HEK293 (cell line): ENCODE measurements at regions not wholly inside any gene's neighbourhood (a gene's known extent, or its start where the extent isn't known, plus 50 kb on each side); places are given as distances from the start of the nearest gene placed in this dataset.

Experiments used
- CTCF ChIA-PET: fragments of 350-600 bp; formaldehyde crosslinking; extraction: SDS; loops from one replicate; lab custom pipeline; 2021; ENCODE audit warnings: antibody characterized with exemption; lab: Yijun Ruan, JAX
- POLR2A ChIA-PET: fragments of 300-600 bp; formaldehyde crosslinking; extraction: SDS; loops from one replicate; lab custom pipeline; 2020; ENCODE audit warnings: antibody characterized with exemption, inconsistent platforms; lab: Yijun Ruan, JAX
- H3K27ac ChIP-seq: fragments of 200-500 bp; sonication (Bioruptor generic); 2 replicates; pipeline ENCODE4 v1.5.1; 2014; ENCODE audit warnings: low read depth, low read length, control low read depth, inconsistent platforms; ENCODE audit errors: extremely low read depth
- H3K36me3 ChIP-seq, 2 experiments: fragments of 200-500 bp in 1 of 2; sonication (Bioruptor generic) in 1 of 2; 1 replicate in 1 of 2; 2 replicates in 1 of 2; pipeline ENCODE4 v1.5.1; 2014 to 2017; ENCODE audit warnings: inconsistent platforms in 2 of 2, low read length in 2 of 2; ENCODE audit not compliant: control insufficient read depth in 2 of 2, insufficient read depth in 1 of 2
- H3K4me1 ChIP-seq: fragments of 200-500 bp; sonication (Bioruptor generic); 2 replicates; pipeline ENCODE4 v1.5.1; 2014; ENCODE audit warnings: mild to moderate bottlenecking, low read length, inconsistent platforms; ENCODE audit not compliant: control insufficient read depth, insufficient read depth
- H3K4me3 ChIP-seq: 2 replicates; pipeline ENCODE4 v1.5.1; 2011; ENCODE audit warnings: low read depth, mild to moderate bottlenecking, control low read depth, low read length, moderate library complexity
- H3K9me3 ChIP-seq: fragments of 200-500 bp; sonication (Bioruptor generic); 2 replicates; pipeline ENCODE4 v1.5.1; 2014; ENCODE audit warnings: low read depth, low read length, inconsistent platforms; ENCODE audit not compliant: control insufficient read depth, insufficient read depth
- BCL11B ChIP-seq: fragments of 450-650 bp; formaldehyde crosslinking; IDR thresholded peaks from 2 replicates; pipeline ENCODE4 v1.5.1; 2016; ENCODE audit warnings: low read depth, missing biosample characterization, missing genetic modification characterization
- INSM2 ChIP-seq: fragments of 450-650 bp; formaldehyde crosslinking; IDR thresholded peaks from 2 replicates; pipeline ENCODE4 v1.5.1; 2016; ENCODE audit warnings: missing biosample characterization, missing genetic modification characterization
- RBAK ChIP-seq: fragments of 450-650 bp; formaldehyde crosslinking; IDR thresholded peaks from 2 replicates; pipeline ENCODE4 v1.5.1; 2016; ENCODE audit warnings: missing biosample characterization, missing genetic modification characterization
- YY2 ChIP-seq: fragments of 450-650 bp; formaldehyde crosslinking; IDR thresholded peaks from 2 replicates; pipeline ENCODE4 v1.5.1; 2016; ENCODE audit warnings: missing biosample characterization, missing genetic modification characterization
- ZNF211 ChIP-seq: fragments of 450-650 bp; formaldehyde crosslinking; IDR thresholded peaks from 2 replicates; pipeline ENCODE4 v1.5.1; 2016; ENCODE audit warnings: low read depth, missing biosample characterization, missing genetic modification characterization
- ZNF26 ChIP-seq: fragments of 450-650 bp; formaldehyde crosslinking; IDR thresholded peaks from 2 replicates; pipeline ENCODE4 v1.5.1; 2016; ENCODE audit warnings: missing biosample characterization, missing genetic modification characterization
- ZNF274 ChIP-seq, 2 experiments: fragments of 200-500 bp in 1 of 2; fragments of 450-650 bp in 1 of 2; sonication (Bioruptor generic) in 1 of 2; formaldehyde crosslinking in 1 of 2; IDR thresholded peaks; 2 replicates each; pipeline versions ENCODE4 v1.5.1 to v1.6.1; 2014 to 2016; ENCODE audit warnings: borderline replicate concordance in 1 of 2, inconsistent platforms in 1 of 2, low read length in 1 of 2, missing biosample characterization in 1 of 2, missing genetic modification characterization in 1 of 2
- ZNF350 ChIP-seq: fragments of 450-650 bp; formaldehyde crosslinking; IDR thresholded peaks from 2 replicates; pipeline ENCODE4 v1.5.0; 2017; ENCODE audit warnings: missing biosample characterization, mild to moderate bottlenecking, missing genetic modification characterization
- ZNF423 ChIP-seq: fragments of 450-650 bp; formaldehyde crosslinking; IDR thresholded peaks from 2 replicates; pipeline ENCODE4 v1.5.1; 2016; ENCODE audit warnings: missing biosample characterization, missing genetic modification characterization
- ZNF571 ChIP-seq: fragments of 450-650 bp; formaldehyde crosslinking; IDR thresholded peaks from 2 replicates; pipeline ENCODE4 v1.5.0; 2017; ENCODE audit warnings: missing biosample characterization, missing genetic modification characterization
- ZNF707 ChIP-seq: fragments of 450-650 bp; formaldehyde crosslinking; IDR thresholded peaks from 2 replicates; pipeline ENCODE4 v1.5.1; 2016; ENCODE audit warnings: missing biosample characterization, missing genetic modification characterization
- ZNF768 ChIP-seq: fragments of 450-650 bp; formaldehyde crosslinking; IDR thresholded peaks from 2 replicates; pipeline ENCODE4 v1.5.1; 2018; ENCODE audit warnings: missing biosample characterization, mild to moderate bottlenecking, missing genetic modification characterization
- ZNF777 ChIP-seq: fragments of 450-650 bp; formaldehyde crosslinking; IDR thresholded peaks from 2 replicates; pipeline ENCODE4 v1.5.1; 2017; ENCODE audit warnings: missing biosample characterization, missing genetic modification characterization, borderline replicate concordance
- ZNF791 ChIP-seq: fragments of 450-650 bp; formaldehyde crosslinking; IDR thresholded peaks from 2 replicates; pipeline ENCODE4 v1.5.1; 2016; ENCODE audit warnings: missing biosample characterization, missing genetic modification characterization
- ZXDB ChIP-seq: fragments of 450-650 bp; formaldehyde crosslinking; IDR thresholded peaks from 2 replicates; pipeline ENCODE4 v1.5.1; 2016; ENCODE audit warnings: missing biosample characterization, missing genetic modification characterization
- TF ChIP-seq, protein P1 (sequence below): fragments of 450-650 bp; formaldehyde crosslinking; conservative IDR thresholded peaks from 2 replicates; pipeline ENCODE4 v1.5.1; 2016; ENCODE audit warnings: low read depth, missing biosample characterization, missing genetic modification characterization
- TF ChIP-seq, protein P2 (sequence below): fragments of 450-650 bp; formaldehyde crosslinking; IDR thresholded peaks from 2 replicates; pipeline ENCODE4 v1.5.1; 2017; ENCODE audit warnings: missing biosample characterization, missing genetic modification characterization
- TF ChIP-seq, protein P3 (sequence below): fragments of 450-650 bp; formaldehyde crosslinking; IDR thresholded peaks from 2 replicates; pipeline ENCODE4 v1.5.1; 2016; ENCODE audit warnings: missing biosample characterization, missing genetic modification characterization
- TF ChIP-seq, protein P4 (sequence below): fragments of 450-650 bp; formaldehyde crosslinking; IDR thresholded peaks from 2 replicates; pipeline ENCODE4 v1.5.1; 2016; ENCODE audit warnings: missing biosample characterization, missing genetic modification characterization
- TF ChIP-seq, protein P5 (sequence below): fragments of 450-650 bp; formaldehyde crosslinking; IDR thresholded peaks from 2 replicates; pipeline ENCODE4 v1.5.1; 2016; ENCODE audit warnings: missing biosample characterization, missing genetic modification characterization

DNA sequence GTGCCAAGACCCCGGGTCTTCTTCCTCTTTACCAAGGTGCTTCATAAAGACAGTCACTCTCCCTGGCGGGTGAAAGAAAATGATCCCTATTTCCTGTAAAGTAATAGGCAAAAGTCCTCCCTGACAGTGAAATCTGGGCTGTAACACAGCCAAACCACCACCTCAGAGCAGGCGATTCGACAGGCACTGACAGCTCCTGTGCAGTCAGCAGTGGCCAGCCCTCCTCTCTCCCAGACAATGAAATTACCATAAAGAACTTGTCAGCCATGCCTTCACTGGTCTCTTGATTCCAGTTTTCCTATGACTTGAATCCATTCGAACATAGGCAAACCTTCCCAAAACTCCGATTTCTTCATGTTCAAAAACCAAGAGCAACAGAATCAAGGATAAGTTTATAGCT, 492.2 kb upstream of the DAB1 start:
- Histone ChIP-seq H3K4me1 (no peaks in the 10 kb centered on the region), H3K9me3 (no peaks in the 10 kb centered on the region), H3K27ac (no peak overlapping the region), H3K36me3 (no peaks in the 10 kb centered on the region), H3K4me3 (no peak overlapping the region)
- ChIA-PET CTCF (interaction anchor here (0.7 kb wide), 1 partner anchor 144 kb away, joined by 3 read pairs; no protein-coding TSS in a partner anchor), POLR2A (no interaction called here)
- TF ChIP-seq, protein P1, sequence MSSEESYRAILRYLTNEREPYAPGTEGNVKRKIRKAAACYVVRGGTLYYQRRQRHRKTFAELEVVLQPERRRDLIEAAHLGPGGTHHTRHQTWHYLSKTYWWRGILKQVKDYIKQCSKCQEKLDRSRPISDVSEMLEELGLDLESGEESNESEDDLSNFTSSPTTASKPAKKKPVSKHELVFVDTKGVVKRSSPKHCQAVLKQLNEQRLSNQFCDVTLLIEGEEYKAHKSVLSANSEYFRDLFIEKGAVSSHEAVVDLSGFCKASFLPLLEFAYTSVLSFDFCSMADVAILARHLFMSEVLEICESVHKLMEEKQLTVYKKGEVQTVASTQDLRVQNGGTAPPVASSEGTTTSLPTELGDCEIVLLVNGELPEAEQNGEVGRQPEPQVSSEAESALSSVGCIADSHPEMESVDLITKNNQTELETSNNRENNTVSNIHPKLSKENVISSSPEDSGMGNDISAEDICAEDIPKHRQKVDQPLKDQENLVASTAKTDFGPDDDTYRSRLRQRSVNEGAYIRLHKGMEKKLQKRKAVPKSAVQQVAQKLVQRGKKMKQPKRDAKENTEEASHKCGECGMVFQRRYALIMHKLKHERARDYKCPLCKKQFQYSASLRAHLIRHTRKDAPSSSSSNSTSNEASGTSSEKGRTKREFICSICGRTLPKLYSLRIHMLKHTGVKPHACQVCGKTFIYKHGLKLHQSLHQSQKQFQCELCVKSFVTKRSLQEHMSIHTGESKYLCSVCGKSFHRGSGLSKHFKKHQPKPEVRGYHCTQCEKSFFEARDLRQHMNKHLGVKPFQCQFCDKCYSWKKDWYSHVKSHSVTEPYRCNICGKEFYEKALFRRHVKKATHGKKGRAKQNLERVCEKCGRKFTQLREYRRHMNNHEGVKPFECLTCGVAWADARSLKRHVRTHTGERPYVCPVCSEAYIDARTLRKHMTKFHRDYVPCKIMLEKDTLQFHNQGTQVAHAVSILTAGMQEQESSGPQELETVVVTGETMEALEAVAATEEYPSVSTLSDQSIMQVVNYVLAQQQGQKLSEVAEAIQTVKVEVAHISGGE (tag by site-specific recombination) = no peak
- TF ChIP-seq ZXDB (tag by site-specific recombination) (no peak), INSM2 (tag by site-specific recombination) (no peak), ZNF768 (no peak), YY2 (tag by site-specific recombination) (no peak), ZNF350 (tag by site-specific recombination) (no peak)
- TF ChIP-seq, protein P2, sequence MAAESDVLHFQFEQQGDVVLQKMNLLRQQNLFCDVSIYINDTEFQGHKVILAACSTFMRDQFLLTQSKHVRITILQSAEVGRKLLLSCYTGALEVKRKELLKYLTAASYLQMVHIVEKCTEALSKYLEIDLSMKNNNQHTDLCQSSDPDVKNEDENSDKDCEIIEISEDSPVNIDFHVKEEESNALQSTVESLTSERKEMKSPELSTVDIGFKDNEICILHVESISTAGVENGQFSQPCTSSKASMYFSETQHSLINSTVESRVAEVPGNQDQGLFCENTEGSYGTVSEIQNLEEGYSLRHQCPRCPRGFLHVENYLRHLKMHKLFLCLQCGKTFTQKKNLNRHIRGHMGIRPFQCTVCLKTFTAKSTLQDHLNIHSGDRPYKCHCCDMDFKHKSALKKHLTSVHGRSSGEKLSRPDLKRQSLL (tag by site-specific recombination) = no peak

- CTCF ChIA-PET = no interaction called here
- no peaks in the 10 kb centered on the region for H3K4me1 ChIP-seq
- H3K36me3 ChIP-seq = no peaks in the 10 kb centered on the region
- H3K4me3 ChIP-seq = no peak overlapping the region
- POLR2A ChIA-PET = no interaction called here
- H3K9me3 ChIP-seq = no peaks in the 10 kb centered on the region
- TF ChIP-seq ZNF571 (tag by site-specific recombination) = no peak
- TF ChIP-seq ZNF274 (IDR thresholded peaks at IDR 0.05; ENCODE audit: low read length) = no peak
- TF ChIP-seq ZNF274 (tag by site-specific recombination; IDR thresholded peaks at IDR 0.05; ENCODE audit: borderline replicate concordance) = no peak
- no peak for TF ChIP-seq BCL11B (tag by site-specific recombination)
- no peak for TF ChIP-seq ZNF791 (tag by site-specific recombination)
- TF ChIP-seq, all 188 proteins: peak for 0
- no peak overlapping the region for H3K27ac ChIP-seq
Observed at GRCh38 chr1:57911427-57911826, 487.6 kb upstream of the DAB1 start.

GRCh38 chr1:57910782-57911181, 486.9 kb upstream of the DAB1 start:
- CTCF ChIA-PET = interaction anchor here (0.6 kb wide), 1 partner anchor 60 kb away, joined by 5 read pairs; no protein-coding TSS in a partner anchor
- Histone ChIP-seq H3K4me3 (no peak overlapping the region), H3K36me3 (no peaks in the 10 kb centered on the region), H3K27ac (no peak overlapping the region), H3K4me1 (no peaks in the 10 kb centered on the region), H3K9me3 (no peaks in the 10 kb centered on the region)
- POLR2A ChIA-PET = no interaction called here
- TF ChIP-seq, protein P3, sequence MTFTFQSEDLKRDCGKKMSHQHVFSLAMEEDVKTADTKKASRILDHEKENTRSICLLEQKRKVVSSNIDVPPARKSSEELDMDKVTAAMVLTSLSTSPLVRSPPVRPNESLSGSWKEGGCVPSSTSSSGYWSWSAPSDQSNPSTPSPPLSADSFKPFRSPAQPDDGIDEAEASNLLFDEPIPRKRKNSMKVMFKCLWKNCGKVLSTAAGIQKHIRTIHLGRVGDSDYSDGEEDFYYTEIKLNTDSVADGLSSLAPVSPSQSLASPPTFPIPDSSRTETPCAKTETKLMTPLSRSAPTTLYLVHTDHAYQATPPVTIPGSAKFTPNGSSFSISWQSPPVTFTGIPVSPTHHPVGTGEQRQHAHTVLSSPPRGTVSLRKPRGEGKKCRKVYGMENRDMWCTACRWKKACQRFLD (tag by site-specific recombination) = no peak
- TF ChIP-seq ZNF26 (tag by site-specific recombination) (no peak), ZNF707 (no peak), ZNF423 (tag by site-specific recombination) (no peak), RBAK (tag by site-specific recombination) (no peak), ZNF211 (tag by site-specific recombination) (no peak), ZNF777 (tag by site-specific recombination) (no peak)
- TF ChIP-seq, protein P4, sequence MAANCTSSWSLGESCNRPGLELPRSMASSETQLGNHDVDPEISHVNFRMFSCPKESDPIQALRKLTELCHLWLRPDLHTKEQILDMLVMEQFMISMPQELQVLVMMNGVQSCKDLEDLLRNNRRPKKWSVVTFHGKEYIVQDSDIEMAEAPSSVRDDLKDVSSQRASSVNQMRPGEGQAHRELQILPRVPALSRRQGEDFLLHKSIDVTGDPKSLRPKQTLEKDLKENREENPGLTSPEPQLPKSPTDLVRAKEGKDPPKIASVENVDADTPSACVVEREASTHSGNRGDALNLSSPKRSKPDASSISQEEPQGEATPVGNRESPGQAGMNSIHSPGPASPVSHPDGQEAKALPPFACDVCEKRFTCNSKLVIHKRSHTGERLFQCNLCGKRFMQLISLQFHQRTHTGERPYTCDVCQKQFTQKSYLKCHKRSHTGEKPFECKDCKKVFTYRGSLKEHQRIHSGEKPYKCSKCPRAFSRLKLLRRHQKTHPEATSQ (tag by site-specific recombination) = no peak
- TF ChIP-seq, protein P5, sequence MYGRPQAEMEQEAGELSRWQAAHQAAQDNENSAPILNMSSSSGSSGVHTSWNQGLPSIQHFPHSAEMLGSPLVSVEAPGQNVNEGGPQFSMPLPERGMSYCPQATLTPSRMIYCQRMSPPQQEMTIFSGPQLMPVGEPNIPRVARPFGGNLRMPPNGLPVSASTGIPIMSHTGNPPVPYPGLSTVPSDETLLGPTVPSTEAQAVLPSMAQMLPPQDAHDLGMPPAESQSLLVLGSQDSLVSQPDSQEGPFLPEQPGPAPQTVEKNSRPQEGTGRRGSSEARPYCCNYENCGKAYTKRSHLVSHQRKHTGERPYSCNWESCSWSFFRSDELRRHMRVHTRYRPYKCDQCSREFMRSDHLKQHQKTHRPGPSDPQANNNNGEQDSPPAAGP (tag by site-specific recombination) = no peak
